ENCODE measurements at regions not wholly inside any gene's neighbourhood (a gene's known extent, or its start where the extent isn't known, plus 50 kb on each side); places are given as distances from the start of the nearest gene placed in this dataset.

- no peak overlapping the region for H3K27ac ChIP-seq (ENCODE audit: low read depth in 1 of 2, low read length in 2 of 2)
- no peaks in the 10 kb centered on the region for H3K4me1 ChIP-seq (ENCODE audit: control insufficient read depth in 4 of 4, insufficient read depth in 4 of 4, low read length in 3 of 4)
- H3K4me3 ChIP-seq (ENCODE audit: low read depth in 1 of 3, low read length in 3 of 3): no peak overlapping the region
- no peaks in the 10 kb centered on the region for H3K27me3 ChIP-seq (ENCODE audit: control insufficient read depth in 4 of 4, insufficient read depth in 4 of 4, low read length in 3 of 4)
- H3K36me3 ChIP-seq (ENCODE audit: control insufficient read depth in 4 of 4, insufficient read depth in 3 of 4, low read depth in 1 of 4, low read length in 3 of 4): no peaks in the 10 kb centered on the region
- H3K9me3 ChIP-seq (ENCODE audit: control insufficient read depth in 4 of 4, low read length in 3 of 4): no peaks in the 10 kb centered on the region
- WGBS: 54% methylated on average over 4 of the region's 4 CpGs
- H3K9ac ChIP-seq (ENCODE audit: low read depth in 1 of 2, low read length in 2 of 2): no peak overlapping the region
- DNase-seq (ENCODE audit: low spot score): no peak
- no peak for TF ChIP-seq GABPA (IDR thresholded peaks at IDR 0.05 in 1 of 2, conservative IDR thresholded peaks at IDR 0.05 in 1 of 2)
Observed at GRCh38 chr10:107898392-107898791, 733.9 kb upstream of the SORCS1 start.

- Histone ChIP-seq H3K9me3 (ENCODE audit: control insufficient read depth in 4 of 4, low read length in 3 of 4) (no peaks in the 10 kb centered on the region), H3K4me3 (ENCODE audit: low read depth in 1 of 3, low read length in 3 of 3) (no peak overlapping the region), H3K27me3 (ENCODE audit: control insufficient read depth in 4 of 4, insufficient read depth in 4 of 4, low read length in 3 of 4) (no peaks in the 10 kb centered on the region), H3K4me1 (ENCODE audit: control insufficient read depth in 4 of 4, insufficient read depth in 4 of 4, low read length in 3 of 4) (no peaks in the 10 kb centered on the region), H3K36me3 (ENCODE audit: control insufficient read depth in 4 of 4, insufficient read depth in 3 of 4, low read depth in 1 of 4, low read length in 3 of 4) (no peaks in the 10 kb centered on the region), H3K27ac (ENCODE audit: low read depth in 1 of 2, low read length in 2 of 2) (no peak overlapping the region), H3K9ac (ENCODE audit: low read depth in 1 of 2, low read length in 2 of 2) (no peak overlapping the region)
- 47% methylated on average over 4 of the region's 4 CpGs for WGBS
- TF ChIP-seq EGR1 (IDR thresholded peaks at IDR 0.05; ENCODE audit: low read depth in 2 of 2) (no peak), FOXA2 (IDR thresholded peaks at IDR 0.05) (no peak), NR2F2 (IDR thresholded peaks at IDR 0.05) (no peak), TAF1 (conservative IDR thresholded peaks at IDR 0.05) (no peak), MAX (IDR thresholded peaks at IDR 0.05) (no peak), ATF3 (IDR thresholded peaks at IDR 0.05) (no peak), RAD21 (IDR thresholded peaks at IDR 0.05) (no peak), JUND (IDR thresholded peaks at IDR 0.05) (no peak), CTCF (IDR thresholded peaks at IDR 0.05; ENCODE audit: low read depth, low read length, missing input control) (no peak), REST (IDR thresholded peaks at IDR 0.05) (no peak), HNF4G (IDR thresholded peaks at IDR 0.05) (no peak), RXRA (IDR thresholded peaks at IDR 0.05) (no peak), GABPA (IDR thresholded peaks at IDR 0.05 in 1 of 2, conservative IDR thresholded peaks at IDR 0.05 in 1 of 2) (no peak), FOXA1 (IDR thresholded peaks at IDR 0.05) (no peak)
- no peak for DNase-seq (ENCODE audit: low spot score)
Observed at GRCh38 chr10:107894516-107894915, 730.0 kb upstream of the SORCS1 start.

GRCh38 chr10:107889105-107889504 lies 724.6 kb upstream of the SORCS1 start:
- Histone ChIP-seq H3K27ac (ENCODE audit: low read depth in 1 of 2, low read length in 2 of 2) (no peak overlapping the region), H3K36me3 (ENCODE audit: control insufficient read depth in 4 of 4, insufficient read depth in 3 of 4, low read depth in 1 of 4, low read length in 3 of 4) (no peaks in the 10 kb centered on the region), H3K4me1 (ENCODE audit: control insufficient read depth in 4 of 4, insufficient read depth in 4 of 4, low read length in 3 of 4) (no peaks in the 10 kb centered on the region), H3K9ac (ENCODE audit: low read depth in 1 of 2, low read length in 2 of 2) (no peak overlapping the region), H3K9me3 (ENCODE audit: control insufficient read depth in 4 of 4, low read length in 3 of 4) (peaks cover 0 to 4% (median 0%) of the 10 kb centered on the region in 4 donors), H3K27me3 (ENCODE audit: control insufficient read depth in 4 of 4, insufficient read depth in 4 of 4, low read length in 3 of 4) (no peaks in the 10 kb centered on the region), H3K4me3 (ENCODE audit: low read depth in 1 of 3, low read length in 3 of 3) (no peak overlapping the region)
- DNase-seq (ENCODE audit: low spot score): no peak
- TF ChIP-seq GABPA (IDR thresholded peaks at IDR 0.05 in 1 of 2, conservative IDR thresholded peaks at IDR 0.05 in 1 of 2) (no peak), YY1 (IDR thresholded peaks at IDR 0.05) (no peak)
- WGBS: 39% methylated on average over 2 of the region's 2 CpGs

All from liver (tissue), 8 donors.